ENCODE measurements at regions not wholly inside any gene's neighbourhood (a gene's known extent, or its start where the extent isn't known, plus 50 kb on each side); places are given as distances from the start of the nearest gene placed in this dataset.
"Not testable (repeated sequence)": the region's sequence is repeated elsewhere in the genome, so short reads cannot be mapped to it uniquely, and the experiment has no call there.

GRCh38 chr2:95685513-95685912 lies 93.7 kb downstream of the TRIM43 start:
- DNase-seq (ENCODE audit: low read depth, low spot score) = no peak

GRCh38 chr2:95686056-95686825 lies 94.4 kb downstream of the TRIM43 start:
- not testable (repeated sequence) for DNase-seq (ENCODE audit: low read depth, low spot score)

- DNase-seq (ENCODE audit: low read depth, low spot score) = not testable (repeated sequence)
Measured at GRCh38 chr2:95687852-95688251, 96.1 kb downstream of the TRIM43 start.

GRCh38 chr2:95691210-95691609 lies 99.4 kb downstream of the TRIM43 start:
- not testable (repeated sequence) for DNase-seq (ENCODE audit: low read depth, low spot score)

GRCh38 chr2:95693071-95693846 lies 101.5 kb downstream of the TRIM43 start:
- not testable (repeated sequence) for DNase-seq (ENCODE audit: low read depth, low spot score)

- DNase-seq (ENCODE audit: low read depth, low spot score) = no peak
Measured at GRCh38 chr2:95695613-95696012, 103.8 kb downstream of the TRIM43 start.

GRCh38 chr2:95698146-95698545 lies 106.3 kb downstream of the TRIM43 start:
- DNase-seq (ENCODE audit: low read depth, low spot score) = no peak

GRCh38 chr2:95699201-95700184 lies 107.7 kb downstream of the TRIM43 start:
- DNase-seq (ENCODE audit: low read depth, low spot score) = not testable (repeated sequence)

GRCh38 chr2:95700519-95700918 lies 108.7 kb downstream of the TRIM43 start:
- DNase-seq (ENCODE audit: low read depth, low spot score) = no peak

- no peak for DNase-seq (ENCODE audit: low read depth, low spot score)
Measured at GRCh38 chr2:95702471-95702870, 110.7 kb downstream of the TRIM43 start.

GRCh38 chr2:95707161-95707560 lies 115.4 kb downstream of the TRIM43 start:
- not testable (repeated sequence) for DNase-seq (ENCODE audit: low read depth, low spot score)

- DNase-seq (ENCODE audit: low read depth, low spot score) = no peak
Measured at GRCh38 chr2:95707837-95708236, 116.0 kb downstream of the TRIM43 start.

- no peak for DNase-seq (ENCODE audit: low read depth, low spot score)
Measured at GRCh38 chr2:95709831-95710230, 118.0 kb downstream of the TRIM43 start.

GRCh38 chr2:95713470-95714177 lies 121.8 kb downstream of the TRIM43 start:
- not testable (repeated sequence) for DNase-seq (ENCODE audit: low read depth, low spot score)

- not testable (repeated sequence) for DNase-seq (ENCODE audit: low read depth, low spot score)
Measured at GRCh38 chr2:95714398-95714797, 122.6 kb downstream of the TRIM43 start.

GRCh38 chr2:95719473-95720060 lies 127.8 kb downstream of the TRIM43 start:
- DNase-seq (ENCODE audit: low read depth, low spot score) = no peak

- no peak for DNase-seq (ENCODE audit: low read depth, low spot score)
Measured at GRCh38 chr2:95721726-95722125, 129.9 kb downstream of the TRIM43 start.

GRCh38 chr2:95722131-95722697 lies 130.4 kb downstream of the TRIM43 start:
- DNase-seq (ENCODE audit: low read depth, low spot score) = no peak

GRCh38 chr2:95723627-95724210 lies 131.9 kb downstream of the TRIM43 start:
- not testable (repeated sequence) for DNase-seq (ENCODE audit: low read depth, low spot score)

- not testable (repeated sequence) for DNase-seq (ENCODE audit: low read depth, low spot score)
Measured at GRCh38 chr2:95725191-95725590, 133.4 kb downstream of the TRIM43 start.

Data from iPS DF 19.7 (cell line).